HCT116 (cell line): ENCODE measurements at regions not wholly inside any gene's neighbourhood (a gene's known extent, or its start where the extent isn't known, plus 50 kb on each side); places are given as distances from the start of the nearest gene placed in this dataset.

Experiments used
- ATAC-seq: fragments of 200-7000 bp; cut with Tn5 transposase; 2 replicates; pipeline ENCODE4 v1.9.1; 2020; ENCODE audit warnings: mild to moderate bottlenecking, moderate library complexity
- BruUV-seq: library from RNA; stranded (reverse); fragments of 400-500 nt; replicated peaks from 2 replicates; lab custom pipeline; 2021; lab: Mats Ljungman, UMichigan
- CTCF ChIA-PET: fragments of 300-600 bp; sonication (Branson Sonifier 250); formaldehyde crosslinking; loops from one replicate; lab custom pipeline; 2021; ENCODE audit warnings: antibody characterized with exemption; lab: Charles Lee
- POLR2A ChIA-PET: fragments of 300-600, 350-600 bp; sonication (Branson Sonifier 250); formaldehyde crosslinking; loops from one replicate; lab custom pipeline; 2021; ENCODE audit warnings: antibody characterized with exemption; lab: Charles Lee
- RAD21 ChIA-PET, 2 experiments: fragments of 300-600 bp; sonication (Branson Sonifier 250); formaldehyde crosslinking; loops; one replicate each; lab custom pipeline; 2023; ENCODE audit warnings: low total read pairs in 2 of 2; ENCODE audit not compliant: uncharacterized antibody in 2 of 2, unreplicated experiment in 2 of 2, low non-redundant PET in 1 of 2; lab: Charles Lee
- DNase-seq: peaks from one replicate; pipeline ENCODE4 v3.0.0-alpha.2; 2010; ENCODE audit warnings: low read depth, low spot score
- H2AFZ ChIP-seq: fragments of 200-600 bp; shearing (Covaris generic), sonication (generic); 2 replicates; pipeline ENCODE4 v1.6.1; 2017; ENCODE audit warnings: low read depth, mixed run types, mixed read lengths, antibody characterized with exemption, low read length; ENCODE audit not compliant: poor library complexity, severe bottlenecking
- H3K27ac ChIP-seq: 2 replicates; pipeline ENCODE4 v1.5.1; 2012; ENCODE audit warnings: low read depth, low read length
- H3K27me3 ChIP-seq: fragments of 200-600 bp; sonication (generic); 2 replicates; pipeline ENCODE4 v1.6.1; 2016; ENCODE audit warnings: mixed run types, low read length, mixed read lengths; ENCODE audit not compliant: insufficient read depth
- H3K36me3 ChIP-seq, 2 experiments: fragments of 200-500 bp in 1 of 2; fragments of 200-600 bp in 1 of 2; sonication (Bioruptor generic) in 1 of 2; sonication (generic) in 1 of 2; 2 replicates each; pipeline versions ENCODE4 v1.5.1 to v1.6.1; 2014 to 2016; ENCODE audit warnings: low read length in 2 of 2, inconsistent platforms in 1 of 2, mixed read lengths in 1 of 2, mixed run types in 1 of 2; ENCODE audit not compliant: insufficient read depth in 2 of 2, control insufficient read depth in 1 of 2
- H3K4me1 ChIP-seq, 2 experiments: fragments of 200-600 bp in 1 of 2; sonication (generic) in 1 of 2; 2 replicates each; pipeline versions ENCODE4 v1.5.1 to v1.6.1; 2012 to 2017; ENCODE audit warnings: low read length in 2 of 2, inconsistent platforms in 1 of 2, mild to moderate bottlenecking in 1 of 2, mixed read lengths in 1 of 2, mixed run types in 1 of 2, moderate library complexity in 1 of 2; ENCODE audit not compliant: insufficient read depth in 2 of 2, control insufficient read depth in 1 of 2
- H3K4me2 ChIP-seq: fragments of 200-600 bp; sonication (generic); 2 replicates; pipeline ENCODE4 v1.6.1; 2017; ENCODE audit warnings: mixed run types, low read length, mixed read lengths
- H3K4me3 ChIP-seq, 2 experiments: fragments of 200-600 bp in 1 of 2; sonication (generic) in 1 of 2; replicated peaks in 1 of 2; 2 replicates each; pipeline ENCODE4 v1.5.1; 2011 to 2016; ENCODE audit warnings: low read length in 2 of 2, control low read depth in 1 of 2, low read depth in 1 of 2, mild to moderate bottlenecking in 1 of 2, mixed read lengths in 1 of 2, mixed run types in 1 of 2
- H3K79me2 ChIP-seq: fragments of 200-600 bp; sonication (generic); 2 replicates; pipeline ENCODE4 v1.6.1; 2017; ENCODE audit warnings: mild to moderate bottlenecking, mixed run types, low read length, moderate library complexity, mixed read lengths; ENCODE audit not compliant: insufficient read depth
- H3K9ac ChIP-seq: fragments of 200-600 bp; sonication (generic); 2 replicates; pipeline ENCODE4 v1.6.1; 2016; ENCODE audit warnings: low read length, mixed read lengths
- H3K9me2 ChIP-seq: fragments of 200-600 bp; sonication (generic), shearing (Covaris generic); 2 replicates; pipeline ENCODE4 v1.6.1; 2017; ENCODE audit warnings: mixed run types, mild to moderate bottlenecking, moderate library complexity; ENCODE audit not compliant: insufficient read depth
- H3K9me3 ChIP-seq, 2 experiments: fragments of 200-500 bp in 1 of 2; fragments of 200-600 bp in 1 of 2; sonication (Bioruptor generic) in 1 of 2; sonication (generic) in 1 of 2; 2 replicates each; pipeline ENCODE4 v1.6.1; 2014 to 2017; ENCODE audit warnings: low read length in 2 of 2, mixed read lengths in 2 of 2, inconsistent platforms in 1 of 2, low read depth in 1 of 2, mild to moderate bottlenecking in 1 of 2, mixed run types in 1 of 2, moderate library complexity in 1 of 2; ENCODE audit not compliant: control insufficient read depth in 1 of 2, insufficient read depth in 1 of 2
- H4K20me1 ChIP-seq: fragments of 200-600 bp; sonication (generic), shearing (Covaris generic); 2 replicates; pipeline ENCODE4 v1.6.1; 2017; ENCODE audit warnings: mixed run types, mild to moderate bottlenecking, moderate library complexity; ENCODE audit not compliant: insufficient read depth
- CBX3 ChIP-seq: IDR thresholded peaks from 2 replicates; pipeline ENCODE4 v1.6.1; 2012; ENCODE audit warnings: low read depth
- CEBPB ChIP-seq: IDR thresholded peaks from 2 replicates; pipeline ENCODE4 v1.6.1; 2012; ENCODE audit warnings: low read depth
- EGR1 ChIP-seq: IDR thresholded peaks from 2 replicates; pipeline ENCODE4 v1.6.1; 2012; ENCODE audit warnings: low read depth
- ELF1 ChIP-seq: IDR thresholded peaks from 2 replicates; pipeline ENCODE4 v1.6.1; 2012; ENCODE audit warnings: low read depth, borderline replicate concordance
- EZH2 ChIP-seq: fragments of 200-600 bp; sonication (generic); IDR thresholded peaks from 2 replicates; pipeline ENCODE4 v1.6.1; 2017; ENCODE audit warnings: antibody characterized with exemption, mixed run types
- EZH2phosphoT487 ChIP-seq: fragments of 200-600 bp; IDR thresholded peaks from 2 replicates; pipeline ENCODE4 v1.6.1; 2018; ENCODE audit warnings: antibody characterized with exemption, borderline replicate concordance
- FOSL1 ChIP-seq: IDR thresholded peaks from 2 replicates; pipeline ENCODE4 v1.6.1; 2012; ENCODE audit warnings: low read depth
- JUND ChIP-seq: IDR thresholded peaks from 2 replicates; pipeline ENCODE4 v1.6.1; 2012
- POLR2A ChIP-seq: IDR thresholded peaks from 2 replicates; pipeline ENCODE4 v1.7.0; 2011; ENCODE audit warnings: borderline replicate concordance; ENCODE audit not compliant: insufficient read depth, insufficient read length; ENCODE audit errors: extremely low read depth
- POLR2AphosphoS5 ChIP-seq: IDR thresholded peaks from 2 replicates; pipeline ENCODE4 v1.6.1; 2011; ENCODE audit warnings: mild to moderate bottlenecking, low read depth, low read length, moderate library complexity
- RAD21 ChIP-seq: IDR thresholded peaks from 2 replicates; pipeline ENCODE4 v1.6.1; 2012; ENCODE audit warnings: low read depth, mild to moderate bottlenecking
- SP1 ChIP-seq: IDR thresholded peaks from 2 replicates; pipeline ENCODE4 v1.6.1; 2012; ENCODE audit warnings: low read depth
- TCF7L2 ChIP-seq: IDR thresholded peaks from 2 replicates; pipeline ENCODE4 v1.7.0; 2011; ENCODE audit warnings: borderline replicate concordance, inconsistent platforms; ENCODE audit not compliant: insufficient read depth, insufficient read length; ENCODE audit errors: extremely low read depth
- YY1 ChIP-seq: IDR thresholded peaks from 2 replicates; pipeline ENCODE4 v1.6.1; 2011; ENCODE audit warnings: low read length, low read depth, moderate library complexity, mild to moderate bottlenecking; ENCODE audit not compliant: insufficient replicate concordance; ENCODE audit errors: extremely low read depth
- ZFX ChIP-seq: fragments of 450-650 bp; IDR thresholded peaks from 2 replicates; pipeline ENCODE4 v1.6.1; 2017
- ZNF274 ChIP-seq: fragments of 200-500 bp; sonication (Bioruptor generic); IDR thresholded peaks from 2 replicates; pipeline ENCODE4 v1.6.1; 2014; ENCODE audit warnings: mild to moderate bottlenecking, low read depth, low read length, inconsistent platforms
- intact Hi-C: fragments of 100-400 bp; cut with micrococcal nuclease; formaldehyde crosslinking; loops from 2 replicates; pipeline ENCODE4 v1.10.0; 2022
- TF ChIP-seq, protein P1 (sequence below): IDR thresholded peaks from 2 replicates; pipeline ENCODE4 v1.6.1; 2012
- TF ChIP-seq, protein P2 (sequence below): IDR thresholded peaks from 2 replicates; pipeline ENCODE4 v1.6.1; 2012
- TF ChIP-seq, protein P3 (sequence below), 3 experiments: fragments of 200-600 bp in 1 of 3; sonication (generic) in 1 of 3; IDR thresholded peaks in 2 of 3; conservative IDR thresholded peaks in 1 of 3; 2 replicates each; pipeline ENCODE4 v1.5.1; 2012 to 2017; ENCODE audit warnings: low read depth in 2 of 3, low read length in 2 of 3, antibody characterized with exemption in 1 of 3, borderline replicate concordance in 1 of 3, control low read depth in 1 of 3, mild to moderate bottlenecking in 1 of 3, mixed read lengths in 1 of 3, mixed run types in 1 of 3, moderate library complexity in 1 of 3; ENCODE audit not compliant: insufficient read depth in 1 of 3
- TF ChIP-seq, protein P4 (sequence below): IDR thresholded peaks from 2 replicates; pipeline ENCODE4 v1.6.1; 2012; ENCODE audit warnings: low read depth

DNA sequence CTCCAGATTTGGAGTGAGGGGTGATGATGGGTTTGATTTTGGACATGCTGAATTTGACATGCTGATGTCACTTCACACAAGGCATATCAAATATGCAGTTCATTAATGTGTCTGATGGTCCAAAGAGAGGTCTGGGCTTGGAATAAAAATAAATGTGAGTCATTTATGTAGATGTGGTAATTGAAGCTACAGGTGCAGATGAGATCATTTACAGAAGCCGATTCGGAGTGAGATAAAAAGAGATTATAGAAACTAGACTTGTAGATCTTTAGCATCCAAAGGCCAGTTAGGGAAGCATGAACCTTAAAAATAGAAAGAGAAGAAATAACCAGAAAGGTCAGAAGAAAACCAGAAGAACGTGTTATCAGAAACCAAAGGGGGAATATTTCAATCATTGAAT, 350.9 kb upstream of the ZP4 start:
- Histone ChIP-seq H3K27me3 (no peaks in the 10 kb centered on the region), H3K9me2 (no peaks in the 10 kb centered on the region), H3K36me3 (no peaks in the 10 kb centered on the region), H3K4me2 (no peak overlapping the region), H2AFZ (no peak overlapping the region), H4K20me1 (no peaks in the 10 kb centered on the region), H3K9me3 (peaks cover 13 to 14% of the 10 kb centered on the region in 2 experiments; a peak in 2 of 4 replicates), H3K9ac (no peak overlapping the region), H3K27ac (no peak overlapping the region), H3K4me1 (no peaks in the 10 kb centered on the region), H3K4me3 (no peak overlapping the region), H3K79me2 (no peaks in the 10 kb centered on the region)
- intact Hi-C loops = no loop called here
- DNase-seq (no peak), ATAC-seq (no peak)
- ChIA-PET RAD21 (no interaction called here), CTCF (no interaction called here), POLR2A (no interaction called here)
- TF ChIP-seq RAD21 (no peak), TCF7L2 (no peak), FOSL1 (no peak), POLR2A (no peak), ZNF274 (no peak), EZH2 (no peak), YY1 (no peak), JUND (no peak), SP1 (no peak), CEBPB (no peak), CBX3 (no peak), EGR1 (no peak), EZH2phosphoT487 (no peak), ZFX (no peak), POLR2AphosphoS5 (no peak), ELF1 (no peak)
- TF ChIP-seq, protein P1, sequence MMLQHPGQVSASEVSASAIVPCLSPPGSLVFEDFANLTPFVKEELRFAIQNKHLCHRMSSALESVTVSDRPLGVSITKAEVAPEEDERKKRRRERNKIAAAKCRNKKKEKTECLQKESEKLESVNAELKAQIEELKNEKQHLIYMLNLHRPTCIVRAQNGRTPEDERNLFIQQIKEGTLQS = no peak
- TF ChIP-seq, protein P2, sequence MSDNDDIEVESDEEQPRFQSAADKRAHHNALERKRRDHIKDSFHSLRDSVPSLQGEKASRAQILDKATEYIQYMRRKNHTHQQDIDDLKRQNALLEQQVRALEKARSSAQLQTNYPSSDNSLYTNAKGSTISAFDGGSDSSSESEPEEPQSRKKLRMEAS = no peak
- TF ChIP-seq, protein P3, sequence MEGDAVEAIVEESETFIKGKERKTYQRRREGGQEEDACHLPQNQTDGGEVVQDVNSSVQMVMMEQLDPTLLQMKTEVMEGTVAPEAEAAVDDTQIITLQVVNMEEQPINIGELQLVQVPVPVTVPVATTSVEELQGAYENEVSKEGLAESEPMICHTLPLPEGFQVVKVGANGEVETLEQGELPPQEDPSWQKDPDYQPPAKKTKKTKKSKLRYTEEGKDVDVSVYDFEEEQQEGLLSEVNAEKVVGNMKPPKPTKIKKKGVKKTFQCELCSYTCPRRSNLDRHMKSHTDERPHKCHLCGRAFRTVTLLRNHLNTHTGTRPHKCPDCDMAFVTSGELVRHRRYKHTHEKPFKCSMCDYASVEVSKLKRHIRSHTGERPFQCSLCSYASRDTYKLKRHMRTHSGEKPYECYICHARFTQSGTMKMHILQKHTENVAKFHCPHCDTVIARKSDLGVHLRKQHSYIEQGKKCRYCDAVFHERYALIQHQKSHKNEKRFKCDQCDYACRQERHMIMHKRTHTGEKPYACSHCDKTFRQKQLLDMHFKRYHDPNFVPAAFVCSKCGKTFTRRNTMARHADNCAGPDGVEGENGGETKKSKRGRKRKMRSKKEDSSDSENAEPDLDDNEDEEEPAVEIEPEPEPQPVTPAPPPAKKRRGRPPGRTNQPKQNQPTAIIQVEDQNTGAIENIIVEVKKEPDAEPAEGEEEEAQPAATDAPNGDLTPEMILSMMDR (IDR thresholded peaks at IDR 0.05 in 2 of 3, conservative IDR thresholded peaks at IDR 0.05 in 1 of 3; ENCODE audit: borderline replicate concordance in 1 of 3, insufficient read depth in 1 of 3, low read depth in 2 of 3, low read length in 2 of 3) = no peak
- TF ChIP-seq, protein P4, sequence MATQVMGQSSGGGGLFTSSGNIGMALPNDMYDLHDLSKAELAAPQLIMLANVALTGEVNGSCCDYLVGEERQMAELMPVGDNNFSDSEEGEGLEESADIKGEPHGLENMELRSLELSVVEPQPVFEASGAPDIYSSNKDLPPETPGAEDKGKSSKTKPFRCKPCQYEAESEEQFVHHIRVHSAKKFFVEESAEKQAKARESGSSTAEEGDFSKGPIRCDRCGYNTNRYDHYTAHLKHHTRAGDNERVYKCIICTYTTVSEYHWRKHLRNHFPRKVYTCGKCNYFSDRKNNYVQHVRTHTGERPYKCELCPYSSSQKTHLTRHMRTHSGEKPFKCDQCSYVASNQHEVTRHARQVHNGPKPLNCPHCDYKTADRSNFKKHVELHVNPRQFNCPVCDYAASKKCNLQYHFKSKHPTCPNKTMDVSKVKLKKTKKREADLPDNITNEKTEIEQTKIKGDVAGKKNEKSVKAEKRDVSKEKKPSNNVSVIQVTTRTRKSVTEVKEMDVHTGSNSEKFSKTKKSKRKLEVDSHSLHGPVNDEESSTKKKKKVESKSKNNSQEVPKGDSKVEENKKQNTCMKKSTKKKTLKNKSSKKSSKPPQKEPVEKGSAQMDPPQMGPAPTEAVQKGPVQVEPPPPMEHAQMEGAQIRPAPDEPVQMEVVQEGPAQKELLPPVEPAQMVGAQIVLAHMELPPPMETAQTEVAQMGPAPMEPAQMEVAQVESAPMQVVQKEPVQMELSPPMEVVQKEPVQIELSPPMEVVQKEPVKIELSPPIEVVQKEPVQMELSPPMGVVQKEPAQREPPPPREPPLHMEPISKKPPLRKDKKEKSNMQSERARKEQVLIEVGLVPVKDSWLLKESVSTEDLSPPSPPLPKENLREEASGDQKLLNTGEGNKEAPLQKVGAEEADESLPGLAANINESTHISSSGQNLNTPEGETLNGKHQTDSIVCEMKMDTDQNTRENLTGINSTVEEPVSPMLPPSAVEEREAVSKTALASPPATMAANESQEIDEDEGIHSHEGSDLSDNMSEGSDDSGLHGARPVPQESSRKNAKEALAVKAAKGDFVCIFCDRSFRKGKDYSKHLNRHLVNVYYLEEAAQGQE = no peak
- BruUV-seq = no TSS peak
